ENCODE measurements at regions not wholly inside any gene's neighbourhood (a gene's known extent, or its start where the extent isn't known, plus 50 kb on each side); places are given as distances from the start of the nearest gene placed in this dataset.

GRCh38 chr20:40612247-40612646 lies 76.8 kb downstream of the MAFB start:
- H3K27ac Mint-ChIP-seq: no peak overlapping the region
- Histone ChIP-seq H3K9me2 (ENCODE audit: insufficient read depth) (no peaks in the 10 kb centered on the region), H3K27ac (ENCODE audit: low read depth) (no peak overlapping the region), H3F3A (replicated peaks; ENCODE audit: low read depth) (no peaks in the 10 kb centered on the region), H3K27me3 (ENCODE audit: insufficient read depth) (no peaks in the 10 kb centered on the region), H3K79me2 (replicated peaks; ENCODE audit: insufficient read depth) (no peaks in the 10 kb centered on the region), H4K20me1 (replicated peaks; ENCODE audit: insufficient read depth) (no peaks in the 10 kb centered on the region), H3K36me3 (ENCODE audit: insufficient read depth) (no peaks in the 10 kb centered on the region), H3K4me3 (no peak overlapping the region), H3K4me1 (ENCODE audit: insufficient read depth) (no peaks in the 10 kb centered on the region), H2AFZ (no peak overlapping the region), H3K4me2 (no peak overlapping the region)
- ATAC-seq (no peak), DNase-seq (ENCODE audit: low spot score) (no peak)
- H3K4me1 Mint-ChIP-seq: peaks cover 2% of the 10 kb centered on the region; the same call in 1 of the 3 replicates
- no peaks in the 10 kb centered on the region for H3K27me3 Mint-ChIP-seq (ENCODE audit: insufficient read depth, low read depth, poor library complexity)
- H3K36me3 Mint-ChIP-seq (ENCODE audit: low read depth): no peaks in the 10 kb centered on the region
- no peaks in the 10 kb centered on the region for H3K9me3 Mint-ChIP-seq
- no peak overlapping the region for H3K4me3 Mint-ChIP-seq
- TF ChIP-seq ETS1 (IDR thresholded peaks at IDR 0.05) (no peak), JUNB (IDR thresholded peaks at IDR 0.05; ENCODE audit: unreplicated experiment) (no peak), EZH2phosphoT487 (IDR thresholded peaks at IDR 0.05; ENCODE audit: unreplicated experiment) (no peak), ZNF462 (CRISPR knock-in tag; IDR thresholded peaks at IDR 0.05) (no peak), CREB1 (CRISPR knock-in tag; IDR thresholded peaks at IDR 0.05; ENCODE audit: low read depth) (no peak), CTCF (conservative IDR thresholded peaks at IDR 0.05; ENCODE audit: low read depth in 2 of 2) (no peak), NANOG (IDR thresholded peaks at IDR 0.05; ENCODE audit: borderline replicate concordance) (no peak), REST (IDR thresholded peaks at IDR 0.05; ENCODE audit: unreplicated experiment) (no peak), EZH2 (IDR thresholded peaks at IDR 0.05; ENCODE audit: low read depth, unreplicated experiment) (no peak), STAT1 (IDR thresholded peaks at IDR 0.05; ENCODE audit: unreplicated experiment) (no peak), ZNF331 (CRISPR knock-in tag; IDR thresholded peaks at IDR 0.05; ENCODE audit: low read depth) (no peak), ZNF114 (CRISPR knock-in tag; IDR thresholded peaks at IDR 0.05) (no peak), POLR2AphosphoS5 (IDR thresholded peaks at IDR 0.05; ENCODE audit: low read depth) (no peak)
